ENCODE measurements at regions not wholly inside any gene's neighbourhood (a gene's known extent, or its start where the extent isn't known, plus 50 kb on each side); places are given as distances from the start of the nearest gene placed in this dataset.

- no peak for TF ChIP-seq POLR2A (IDR thresholded peaks at IDR 0.05)
- TF ChIP-seq CTCF (IDR thresholded peaks at IDR 0.05 in 4 of 5, conservative IDR thresholded peaks at IDR 0.05 in 1 of 5) = no peak
Observed at GRCh38 chrY:15072084-15072483, 547.8 kb downstream of the NLGN4Y start.

Measured in gastrocnemius medialis (tissue), 4 donors.